ENCODE measurements at regions not wholly inside any gene's neighbourhood (a gene's known extent, or its start where the extent isn't known, plus 50 kb on each side); places are given as distances from the start of the nearest gene placed in this dataset.

DNA sequence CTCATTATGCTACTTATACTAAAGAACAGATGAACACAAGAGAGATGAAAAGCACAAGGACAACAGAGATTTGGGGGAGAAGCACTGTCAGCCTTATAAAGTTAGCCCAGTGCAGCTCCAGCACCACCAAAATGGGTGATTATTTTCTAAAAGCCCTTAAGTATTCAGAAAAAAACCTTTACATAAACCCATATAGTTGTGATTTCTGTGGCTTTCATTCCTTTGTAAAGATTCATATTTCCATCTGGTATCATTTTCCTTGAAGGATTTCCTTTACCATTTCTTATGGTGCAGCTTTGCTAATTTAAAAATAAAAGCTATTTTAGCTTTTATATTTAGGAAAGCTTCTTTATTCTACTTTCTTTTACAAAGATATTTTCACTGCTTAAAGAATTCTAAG is 311.0 kb downstream of the TMEM167A start:
- no peaks in the 10 kb centered on the region for H3K27me3 ChIP-seq
- no peaks in the 10 kb centered on the region for H3K9me3 ChIP-seq
- no peak overlapping the region for H3K4me3 ChIP-seq
- no peaks in the 10 kb centered on the region for H3K4me1 ChIP-seq
- intact Hi-C loops (cut with DNase I; ENCODE audit: low total_unique reads): no loop called here
- no peak for DNase-seq
- no peak overlapping the region for H3K27ac ChIP-seq
- H3K36me3 ChIP-seq: no peaks in the 10 kb centered on the region
- TF ChIP-seq POLR2A (IDR thresholded peaks at IDR 0.05): no peak
- TF ChIP-seq, protein P1, sequence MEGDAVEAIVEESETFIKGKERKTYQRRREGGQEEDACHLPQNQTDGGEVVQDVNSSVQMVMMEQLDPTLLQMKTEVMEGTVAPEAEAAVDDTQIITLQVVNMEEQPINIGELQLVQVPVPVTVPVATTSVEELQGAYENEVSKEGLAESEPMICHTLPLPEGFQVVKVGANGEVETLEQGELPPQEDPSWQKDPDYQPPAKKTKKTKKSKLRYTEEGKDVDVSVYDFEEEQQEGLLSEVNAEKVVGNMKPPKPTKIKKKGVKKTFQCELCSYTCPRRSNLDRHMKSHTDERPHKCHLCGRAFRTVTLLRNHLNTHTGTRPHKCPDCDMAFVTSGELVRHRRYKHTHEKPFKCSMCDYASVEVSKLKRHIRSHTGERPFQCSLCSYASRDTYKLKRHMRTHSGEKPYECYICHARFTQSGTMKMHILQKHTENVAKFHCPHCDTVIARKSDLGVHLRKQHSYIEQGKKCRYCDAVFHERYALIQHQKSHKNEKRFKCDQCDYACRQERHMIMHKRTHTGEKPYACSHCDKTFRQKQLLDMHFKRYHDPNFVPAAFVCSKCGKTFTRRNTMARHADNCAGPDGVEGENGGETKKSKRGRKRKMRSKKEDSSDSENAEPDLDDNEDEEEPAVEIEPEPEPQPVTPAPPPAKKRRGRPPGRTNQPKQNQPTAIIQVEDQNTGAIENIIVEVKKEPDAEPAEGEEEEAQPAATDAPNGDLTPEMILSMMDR (IDR thresholded peaks at IDR 0.05): no peak

DNA sequence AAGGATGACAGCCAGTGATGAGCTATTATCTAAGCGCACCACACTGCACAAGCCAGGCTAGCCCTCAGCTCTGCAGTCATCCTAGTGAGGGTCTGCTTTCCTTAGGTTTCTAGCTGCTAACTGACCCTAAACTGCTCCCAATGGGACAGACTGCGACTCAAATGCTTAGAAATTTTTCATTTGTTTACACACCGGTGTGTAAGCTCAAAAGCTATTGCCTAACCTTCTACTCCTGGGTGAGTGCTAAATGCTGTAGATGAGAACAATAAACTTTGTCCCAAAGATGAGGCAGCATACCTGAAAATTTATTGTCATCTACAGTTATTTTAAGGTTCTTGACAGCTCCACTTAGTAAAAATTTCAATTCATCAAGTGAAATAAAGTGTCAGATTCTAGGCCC is 311.4 kb downstream of the TMEM167A start:
- Histone ChIP-seq H3K4me1 (no peaks in the 10 kb centered on the region), H3K27ac (no peak overlapping the region), H3K27me3 (no peaks in the 10 kb centered on the region), H3K4me3 (no peak overlapping the region), H3K9me3 (no peaks in the 10 kb centered on the region), H3K36me3 (no peaks in the 10 kb centered on the region)
- intact Hi-C loops (cut with DNase I; ENCODE audit: low total_unique reads): no loop called here
- DNase-seq: no peak
- TF ChIP-seq, protein P1 (IDR thresholded peaks at IDR 0.05): no peak
- no peak for TF ChIP-seq POLR2A (IDR thresholded peaks at IDR 0.05)

DNA sequence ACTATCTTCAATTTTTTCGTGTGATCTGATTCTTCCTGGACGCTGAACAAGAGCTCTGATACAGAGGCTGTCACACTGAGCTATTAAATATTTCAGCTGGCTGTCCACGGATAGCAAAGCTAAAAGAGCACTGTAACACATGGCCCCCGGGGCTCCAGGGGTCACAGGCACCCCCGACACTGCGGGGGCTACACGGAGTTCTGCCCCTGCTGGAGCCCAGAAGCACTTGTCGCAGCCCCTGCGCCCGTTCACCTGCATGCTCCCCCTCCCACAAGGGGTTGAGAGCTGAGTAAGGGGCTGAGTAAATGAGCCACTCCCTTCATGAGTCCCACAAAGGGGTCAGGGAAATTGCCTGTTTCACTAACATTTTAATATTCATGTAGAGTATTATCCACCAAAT is 316.3 kb downstream of the TMEM167A start:
- no peak for DNase-seq
- no peak for TF ChIP-seq POLR2A (IDR thresholded peaks at IDR 0.05)
- TF ChIP-seq, protein P1 (IDR thresholded peaks at IDR 0.05): no peak
- no peak overlapping the region for H3K27ac ChIP-seq
- H3K36me3 ChIP-seq: no peaks in the 10 kb centered on the region
- H3K9me3 ChIP-seq: no peaks in the 10 kb centered on the region
- H3K27me3 ChIP-seq: no peaks in the 10 kb centered on the region
- intact Hi-C loops (cut with DNase I; ENCODE audit: low total_unique reads): no loop called here
- no peaks in the 10 kb centered on the region for H3K4me1 ChIP-seq
- no peak overlapping the region for H3K4me3 ChIP-seq

DNA sequence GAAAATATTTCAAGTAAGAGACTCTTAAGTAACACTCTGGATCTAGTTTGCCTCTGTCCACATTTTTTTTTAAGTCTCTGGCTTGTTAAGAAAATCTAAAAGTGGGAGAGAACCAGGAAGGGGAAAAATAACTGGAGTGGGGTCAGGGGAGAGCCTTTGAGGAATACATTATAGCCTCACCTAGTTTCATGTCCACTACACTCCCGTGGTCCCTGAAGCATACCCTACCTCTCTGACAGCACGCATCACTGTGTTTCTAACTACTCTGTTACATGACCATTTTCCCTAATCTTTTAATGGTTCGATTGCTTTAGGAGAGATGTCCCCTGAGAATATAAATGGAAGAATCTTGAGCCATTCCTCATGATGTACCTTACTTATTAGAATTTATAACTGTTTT is 318.3 kb downstream of the TMEM167A start:
- intact Hi-C loops (cut with DNase I; ENCODE audit: low total_unique reads): no loop called here
- Histone ChIP-seq H3K36me3 (no peaks in the 10 kb centered on the region), H3K4me1 (no peaks in the 10 kb centered on the region), H3K4me3 (no peak overlapping the region), H3K27ac (no peak overlapping the region), H3K27me3 (no peaks in the 10 kb centered on the region), H3K9me3 (no peaks in the 10 kb centered on the region)
- TF ChIP-seq POLR2A (IDR thresholded peaks at IDR 0.05): no peak
- TF ChIP-seq, protein P1 (IDR thresholded peaks at IDR 0.05): no peak
- DNase-seq: no peak

DNA sequence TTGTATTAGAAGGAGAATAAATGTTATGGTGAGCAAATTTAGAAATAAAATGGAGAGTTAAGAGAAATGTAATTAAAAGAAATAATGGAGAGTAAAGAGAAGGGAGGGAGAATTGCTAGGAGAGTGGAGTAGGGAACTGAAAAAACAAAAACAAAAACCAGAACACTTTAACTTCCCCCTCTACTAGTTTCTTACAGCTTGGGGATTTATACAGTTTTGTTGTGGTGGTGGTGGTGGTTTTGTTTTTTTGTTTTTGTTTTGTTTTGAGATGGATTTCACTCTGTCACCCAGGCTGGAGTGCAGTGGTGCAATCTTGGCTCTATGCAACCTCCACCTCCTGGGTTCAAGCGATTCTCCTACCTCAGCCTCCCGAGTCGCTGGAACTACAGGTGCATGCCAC is 322.4 kb downstream of the TMEM167A start:
- intact Hi-C loops (cut with DNase I; ENCODE audit: low total_unique reads): no loop called here

More for the DNA sequence above, 322.4 kb downstream of the TMEM167A start:
- no peaks in the 10 kb centered on the region for H3K27me3 ChIP-seq
- no peaks in the 10 kb centered on the region for H3K4me1 ChIP-seq
- DNase-seq: no peak
- no peak overlapping the region for H3K4me3 ChIP-seq
- no peaks in the 10 kb centered on the region for H3K36me3 ChIP-seq
- no peak overlapping the region for H3K27ac ChIP-seq
- no peak for TF ChIP-seq POLR2A (IDR thresholded peaks at IDR 0.05)
- TF ChIP-seq, protein P1 (IDR thresholded peaks at IDR 0.05): no peak
- H3K9me3 ChIP-seq: no peaks in the 10 kb centered on the region

Measured in uterus (tissue), 3 donors.